CD8-positive, alpha-beta memory T cell (primary cell): ENCODE measurements at regions not wholly inside any gene's neighbourhood (a gene's known extent, or its start where the extent isn't known, plus 50 kb on each side); places are given as distances from the start of the nearest gene placed in this dataset.

Source experiments
- CTCF ChIA-PET: fragments of 350-600 bp; sonication (Branson Sonifier 250); formaldehyde crosslinking; loops from one replicate; lab custom pipeline; 2021; ENCODE audit warnings: antibody characterized with exemption; lab: Charles Lee
- POLR2A ChIA-PET: fragments of 350-600 bp; sonication (Branson Sonifier 250); formaldehyde crosslinking; loops from one replicate; lab custom pipeline; 2021; ENCODE audit warnings: antibody characterized with exemption; lab: Charles Lee
- DNase-seq, 5 donors: peaks; one replicate each; pipeline versions ENCODE4 v3.0.0 to v3.0.0-alpha.2; 2020 to 2022; ENCODE audit warnings: mixed read lengths in 1 of 5
- H3K27ac ChIP-seq: one replicate; pipeline ENCODE4 v1.7.0; 2013; ENCODE audit warnings: low read depth, mild to moderate bottlenecking, low read length, moderate library complexity
- H3K27me3 ChIP-seq: 2 replicates; pipeline ENCODE4 v1.7.0; 2013; ENCODE audit warnings: low read length, mild to moderate bottlenecking; ENCODE audit not compliant: insufficient read depth, poor library complexity, severe bottlenecking
- H3K36me3 ChIP-seq: 2 replicates; pipeline ENCODE4 v1.7.0; 2013; ENCODE audit warnings: mild to moderate bottlenecking, low read length, moderate library complexity; ENCODE audit not compliant: insufficient read depth
- H3K4me1 ChIP-seq: 2 replicates; pipeline ENCODE4 v1.7.0; 2013; ENCODE audit warnings: mild to moderate bottlenecking, low read length, moderate library complexity; ENCODE audit not compliant: insufficient read depth
- H3K4me3 ChIP-seq: 2 replicates; pipeline ENCODE4 v1.7.0; 2013; ENCODE audit warnings: mild to moderate bottlenecking, low read length
- H3K9me3 ChIP-seq: 2 replicates; pipeline ENCODE4 v1.7.0; 2013; ENCODE audit warnings: mild to moderate bottlenecking, low read length
- H3K27ac Mint-ChIP-seq, 8 donors: one replicate each; pipeline ENCODE4 v1.8.0; 2020 to 2021; ENCODE audit warnings: mixed read lengths in 8 of 8, mild to moderate bottlenecking in 6 of 8, inconsistent platforms in 3 of 8, moderate library complexity in 3 of 8
- H3K27me3 Mint-ChIP-seq, 2 donors: one replicate each; pipeline ENCODE4 v1.8.0; 2020 to 2021; ENCODE audit warnings: mixed read lengths in 2 of 2, mild to moderate bottlenecking in 1 of 2, moderate library complexity in 1 of 2
- H3K36me3 Mint-ChIP-seq, 3 donors: one replicate each; pipeline ENCODE4 v1.8.0; 2020 to 2021; ENCODE audit warnings: mixed read lengths in 3 of 3, inconsistent platforms in 1 of 3, mild to moderate bottlenecking in 1 of 3
- H3K4me1 Mint-ChIP-seq, 3 donors: one replicate each; pipeline ENCODE4 v1.8.0; 2020 to 2021; ENCODE audit warnings: mixed read lengths in 3 of 3, inconsistent platforms in 1 of 3, mild to moderate bottlenecking in 1 of 3
- H3K4me3 Mint-ChIP-seq, 7 donors: one replicate each; pipeline ENCODE4 v1.8.0; 2020 to 2021; ENCODE audit warnings: mixed read lengths in 7 of 7, mild to moderate bottlenecking in 6 of 7, moderate library complexity in 4 of 7, inconsistent platforms in 2 of 7
- H3K9me3 Mint-ChIP-seq, 5 donors: one replicate each; pipeline ENCODE4 v1.8.0; 2020 to 2022; ENCODE audit warnings: mixed read lengths in 5 of 5, mild to moderate bottlenecking in 3 of 5, moderate library complexity in 2 of 5, inconsistent platforms in 1 of 5

DNA sequence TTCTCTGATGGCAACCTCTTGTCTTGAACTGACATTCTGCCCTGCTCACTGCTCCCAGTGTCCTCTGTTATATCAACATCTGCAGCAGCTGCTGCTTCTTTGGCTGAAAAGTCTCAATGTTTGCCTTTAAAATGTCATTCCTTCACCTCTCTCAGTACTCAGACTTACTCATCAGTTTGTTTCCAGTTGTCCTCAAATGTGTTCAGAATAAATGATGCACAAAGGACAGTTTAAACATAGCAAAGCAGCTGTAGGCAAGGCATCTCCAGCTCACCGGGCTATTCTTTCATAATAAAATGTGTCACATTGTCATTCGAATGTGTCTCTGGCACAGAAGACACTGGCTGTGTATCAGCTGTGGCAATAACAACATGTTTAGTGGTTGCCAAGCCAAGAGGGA is 590.9 kb upstream of the ZNF608 start:
- Mint-ChIP-seq H3K36me3 (no peaks in the 10 kb centered on the region), H3K9me3 (peaks cover 4 to 14% (median 6%) of the 10 kb centered on the region in 5 donors), H3K27ac (no peak overlapping the region), H3K27me3 (no peaks in the 10 kb centered on the region), H3K4me1 (no peaks in the 10 kb centered on the region), H3K4me3 (no peak overlapping the region)
- no peaks in the 10 kb centered on the region for H3K36me3 ChIP-seq
- POLR2A ChIA-PET = no interaction called here
- no peaks in the 10 kb centered on the region for H3K27me3 ChIP-seq
- no peaks in the 10 kb centered on the region for H3K4me1 ChIP-seq
- CTCF ChIA-PET = no interaction called here
- no peak overlapping the region for H3K27ac ChIP-seq
- no peaks in the 10 kb centered on the region for H3K9me3 ChIP-seq
- no peak for DNase-seq
- H3K4me3 ChIP-seq = no peak overlapping the region

DNA sequence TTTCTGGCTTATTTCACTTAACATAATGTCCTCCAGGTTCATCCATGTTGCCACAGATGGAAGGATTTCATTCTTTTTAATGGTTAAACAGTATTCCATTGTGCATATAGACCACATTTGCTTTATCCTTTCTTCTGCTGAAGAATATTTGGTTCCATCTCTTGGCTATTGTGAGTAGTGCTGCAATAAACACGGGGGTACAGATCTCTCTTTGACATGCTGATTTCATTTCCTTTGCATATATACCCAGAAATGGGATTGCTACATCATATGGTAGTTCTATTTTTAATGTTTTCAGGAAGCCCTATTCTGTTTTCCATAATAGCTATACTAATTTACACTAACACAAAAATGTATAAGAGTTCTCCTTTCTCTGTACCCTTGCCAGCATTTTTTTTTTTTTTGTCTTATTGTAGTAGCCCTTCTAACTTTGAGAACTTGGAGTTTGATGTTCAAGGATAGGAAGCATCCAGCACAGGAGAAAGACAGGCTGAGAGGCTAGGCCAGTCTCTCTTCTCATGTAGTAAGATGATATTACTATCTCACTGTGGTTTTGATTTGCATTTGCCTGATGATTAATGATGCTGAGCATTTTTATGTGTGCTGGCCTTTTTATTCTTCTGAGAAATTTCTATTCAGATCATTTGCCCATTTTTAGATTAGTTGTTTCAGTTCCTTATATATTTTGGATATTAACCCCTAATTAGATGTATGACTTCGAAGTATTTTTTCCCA is 592.2 kb upstream of the ZNF608 start:
- H3K4me1 Mint-ChIP-seq = no peaks in the 10 kb centered on the region
- Histone ChIP-seq H3K36me3 (no peaks in the 10 kb centered on the region), H3K4me1 (no peaks in the 10 kb centered on the region), H3K4me3 (no peak overlapping the region), H3K27ac (no peak overlapping the region), H3K9me3 (no peaks in the 10 kb centered on the region), H3K27me3 (no peaks in the 10 kb centered on the region)
- no peak for DNase-seq
- H3K4me3 Mint-ChIP-seq = no peak overlapping the region
- ChIA-PET CTCF (no interaction called here), POLR2A (no interaction called here)
- H3K9me3 Mint-ChIP-seq = peaks cover 4 to 17% (median 6%) of the 10 kb centered on the region in 5 donors
- H3K27ac Mint-ChIP-seq = no peak overlapping the region
- no peaks in the 10 kb centered on the region for H3K36me3 Mint-ChIP-seq
- H3K27me3 Mint-ChIP-seq = no peaks in the 10 kb centered on the region

DNA sequence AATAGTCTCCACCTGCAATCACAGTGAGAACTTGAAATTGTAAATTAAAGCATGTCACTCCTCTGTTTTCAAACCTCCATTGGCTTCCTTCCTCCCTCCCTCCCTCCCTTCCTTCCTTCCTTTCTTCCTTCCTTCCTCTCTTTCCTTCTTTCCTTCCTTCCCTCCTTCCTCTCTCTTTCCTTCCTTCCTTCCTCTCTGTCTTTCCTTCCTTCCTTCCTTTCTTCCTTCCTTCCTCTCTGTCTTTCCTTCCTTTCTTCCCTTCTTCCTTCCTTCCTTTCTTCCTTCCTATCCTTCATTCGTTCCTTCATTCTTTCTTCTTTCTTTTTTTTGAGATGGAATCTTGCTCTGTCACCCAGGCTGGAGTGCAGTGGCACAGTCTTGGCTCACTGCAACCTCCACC is 595.0 kb upstream of the ZNF608 start:
- Histone ChIP-seq H3K4me1 (no peaks in the 10 kb centered on the region), H3K9me3 (no peaks in the 10 kb centered on the region), H3K27me3 (no peaks in the 10 kb centered on the region), H3K4me3 (no peak overlapping the region), H3K27ac (no peak overlapping the region), H3K36me3 (no peaks in the 10 kb centered on the region)
- Mint-ChIP-seq H3K4me1 (no peaks in the 10 kb centered on the region), H3K36me3 (no peaks in the 10 kb centered on the region), H3K27me3 (no peaks in the 10 kb centered on the region), H3K27ac (no peak overlapping the region), H3K9me3 (peaks cover 4 to 22% (median 6%) of the 10 kb centered on the region in 5 donors), H3K4me3 (no peak overlapping the region)
- CTCF ChIA-PET = no interaction called here
- no peak for DNase-seq
- POLR2A ChIA-PET = no interaction called here

DNA sequence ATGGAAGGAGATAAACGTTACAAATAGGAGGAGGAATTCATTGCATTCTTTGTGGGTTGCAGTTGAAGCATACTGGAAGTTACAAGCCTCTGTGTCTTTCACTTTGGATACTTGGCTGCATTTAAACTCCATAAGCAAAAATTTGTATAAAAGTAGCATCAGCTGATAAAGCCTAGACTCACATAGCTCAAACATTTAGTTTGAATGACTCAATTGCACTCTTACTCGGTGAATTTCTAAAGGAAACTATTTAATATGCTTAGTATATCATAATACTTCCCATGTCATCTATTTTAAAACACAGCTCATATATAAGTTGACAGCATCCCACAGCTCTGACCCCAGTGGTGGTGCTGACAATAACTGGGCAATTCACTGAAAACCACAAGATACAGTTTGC is 596.6 kb upstream of the ZNF608 start:
- H3K27ac Mint-ChIP-seq = no peak overlapping the region
- H3K4me1 Mint-ChIP-seq = no peaks in the 10 kb centered on the region
- Histone ChIP-seq H3K27ac (no peak overlapping the region), H3K27me3 (no peaks in the 10 kb centered on the region), H3K9me3 (no peaks in the 10 kb centered on the region), H3K36me3 (no peaks in the 10 kb centered on the region), H3K4me3 (no peak overlapping the region), H3K4me1 (no peaks in the 10 kb centered on the region)
- ChIA-PET CTCF (no interaction called here), POLR2A (no interaction called here)
- no peaks in the 10 kb centered on the region for H3K36me3 Mint-ChIP-seq
- H3K9me3 Mint-ChIP-seq = peaks cover 6 to 22% (median 7%) of the 10 kb centered on the region in 5 donors
- no peak for DNase-seq
- no peak overlapping the region for H3K4me3 Mint-ChIP-seq
- no peaks in the 10 kb centered on the region for H3K27me3 Mint-ChIP-seq

DNA sequence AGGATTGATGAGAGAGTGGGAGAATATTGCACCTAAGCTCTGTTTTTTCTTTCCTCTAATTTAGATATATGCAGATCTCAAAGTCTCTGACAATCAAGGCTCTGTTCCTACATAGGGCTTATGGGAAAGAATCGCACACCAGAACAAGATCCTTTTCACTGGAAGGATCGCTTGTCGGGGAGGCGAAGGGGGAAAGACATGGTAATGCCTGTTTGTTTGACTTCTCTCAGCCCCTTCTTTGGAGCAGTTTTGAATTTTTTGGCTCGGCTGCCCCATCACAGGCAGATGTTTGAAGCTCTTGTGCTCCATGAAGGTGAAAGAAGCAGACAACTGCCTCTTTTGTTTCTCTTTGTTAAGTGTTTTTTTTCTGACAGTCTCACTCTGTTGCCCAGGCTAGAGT is 599.9 kb upstream of the ZNF608 start:
- H3K4me1 ChIP-seq = no peaks in the 10 kb centered on the region
- POLR2A ChIA-PET = no interaction called here
- H3K27me3 Mint-ChIP-seq = no peaks in the 10 kb centered on the region

DNA sequence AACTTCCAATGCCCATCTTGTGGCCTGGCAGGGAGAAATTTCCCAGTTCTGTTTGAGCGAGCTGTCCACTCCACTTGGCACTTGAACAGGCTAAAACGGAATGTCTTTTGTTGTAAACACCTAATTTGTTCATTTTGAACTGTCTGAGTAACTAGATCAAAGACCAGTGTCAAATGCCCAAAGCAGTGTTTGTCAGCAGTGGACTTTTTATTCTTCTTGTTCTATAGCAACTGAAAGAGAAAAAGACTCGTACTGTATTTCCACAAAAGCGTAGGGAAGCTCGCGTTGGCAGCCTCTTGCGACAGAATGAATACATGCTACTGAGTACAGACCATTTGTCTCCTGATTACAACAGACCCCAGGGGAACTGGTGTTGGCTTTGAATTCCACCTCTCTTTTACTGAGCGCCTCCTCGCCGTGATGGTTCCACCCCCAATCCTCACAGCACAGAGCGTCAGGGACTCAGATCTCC is 601.8 kb upstream of the ZNF608 start:
- H3K4me1 Mint-ChIP-seq = no peaks in the 10 kb centered on the region
- no peak for DNase-seq
- no peak overlapping the region for H3K4me3 Mint-ChIP-seq
- H3K9me3 Mint-ChIP-seq = peaks cover 3 to 10% (median 7%) of the 10 kb centered on the region in 5 donors
- POLR2A ChIA-PET = no interaction called here
- H3K4me3 ChIP-seq = no peak overlapping the region
- no peak overlapping the region for H3K27ac ChIP-seq
- no peak overlapping the region for H3K27ac Mint-ChIP-seq
- H3K36me3 Mint-ChIP-seq = no peaks in the 10 kb centered on the region
- H3K36me3 ChIP-seq = no peaks in the 10 kb centered on the region
- CTCF ChIA-PET = no interaction called here
- no peaks in the 10 kb centered on the region for H3K4me1 ChIP-seq
- no peaks in the 10 kb centered on the region for H3K27me3 Mint-ChIP-seq
- no peaks in the 10 kb centered on the region for H3K27me3 ChIP-seq
- H3K9me3 ChIP-seq = no peaks in the 10 kb centered on the region

More for the DNA sequence above, 599.9 kb upstream of the ZNF608 start:
- no peaks in the 10 kb centered on the region for H3K36me3 ChIP-seq
- H3K4me3 ChIP-seq = no peak overlapping the region
- no peaks in the 10 kb centered on the region for H3K9me3 ChIP-seq
- H3K4me1 Mint-ChIP-seq = no peaks in the 10 kb centered on the region
- no peak overlapping the region for H3K27ac Mint-ChIP-seq
- H3K4me3 Mint-ChIP-seq = no peak overlapping the region
- peaks cover 6 to 20% (median 7%) of the 10 kb centered on the region in 5 donors for H3K9me3 Mint-ChIP-seq
- DNase-seq = no peak
- H3K27me3 ChIP-seq = no peaks in the 10 kb centered on the region
- no peaks in the 10 kb centered on the region for H3K36me3 Mint-ChIP-seq
- CTCF ChIA-PET = no interaction called here
- no peak overlapping the region for H3K27ac ChIP-seq

DNA sequence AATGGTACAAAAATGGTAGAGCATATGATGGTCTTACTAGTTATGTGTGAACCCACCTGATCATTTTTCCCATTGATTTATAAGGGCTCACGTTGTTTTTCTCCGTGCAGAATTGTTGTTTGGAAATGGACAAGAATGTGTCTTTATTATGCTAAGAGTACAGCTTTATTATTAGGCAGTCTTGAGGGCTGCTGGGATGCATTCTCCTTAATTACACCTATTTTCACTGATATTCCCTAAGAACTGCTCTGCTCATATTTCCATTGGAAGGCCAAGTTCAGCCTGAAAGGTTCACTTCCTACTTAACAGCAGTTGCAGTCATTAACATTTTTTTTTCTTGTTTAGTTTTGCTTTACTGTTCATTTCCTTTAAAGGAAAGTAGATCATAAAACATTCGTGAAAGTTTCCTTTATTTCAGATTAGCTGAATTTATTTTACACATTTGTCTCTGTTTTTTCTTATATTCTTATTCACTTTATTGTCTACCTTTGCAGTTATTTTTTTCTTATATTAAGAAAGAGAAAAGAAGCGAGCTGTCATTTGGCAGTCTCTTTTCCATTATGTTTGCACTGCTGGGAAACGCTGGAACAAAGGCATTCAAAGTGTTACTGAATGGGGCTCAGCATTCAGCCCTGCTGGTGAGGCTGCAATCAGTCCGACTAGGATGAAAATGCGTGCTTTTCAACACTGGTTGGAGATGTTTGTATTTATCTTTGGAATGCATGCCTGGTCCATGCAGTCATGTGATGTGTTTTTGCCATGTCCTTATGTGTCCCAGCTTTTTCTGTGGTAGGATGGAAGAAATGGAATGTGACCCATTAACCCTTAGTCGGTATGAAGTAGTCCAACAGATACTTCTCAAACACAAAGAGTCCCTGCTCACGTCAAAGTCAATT is 602.7 kb upstream of the ZNF608 start:
- H3K27me3 Mint-ChIP-seq = no peaks in the 10 kb centered on the region
- CTCF ChIA-PET = no interaction called here
- Histone ChIP-seq H3K9me3 (no peaks in the 10 kb centered on the region), H3K36me3 (no peaks in the 10 kb centered on the region), H3K4me3 (no peak overlapping the region), H3K4me1 (no peaks in the 10 kb centered on the region), H3K27me3 (no peaks in the 10 kb centered on the region), H3K27ac (no peak overlapping the region)
- no peaks in the 10 kb centered on the region for H3K36me3 Mint-ChIP-seq
- H3K9me3 Mint-ChIP-seq = peaks cover 5 to 11% (median 7%) of the 10 kb centered on the region in 5 donors
- no peak for DNase-seq
- H3K27ac Mint-ChIP-seq = no peak overlapping the region
- no peak overlapping the region for H3K4me3 Mint-ChIP-seq
- no peaks in the 10 kb centered on the region for H3K4me1 Mint-ChIP-seq
- POLR2A ChIA-PET = no interaction called here

DNA sequence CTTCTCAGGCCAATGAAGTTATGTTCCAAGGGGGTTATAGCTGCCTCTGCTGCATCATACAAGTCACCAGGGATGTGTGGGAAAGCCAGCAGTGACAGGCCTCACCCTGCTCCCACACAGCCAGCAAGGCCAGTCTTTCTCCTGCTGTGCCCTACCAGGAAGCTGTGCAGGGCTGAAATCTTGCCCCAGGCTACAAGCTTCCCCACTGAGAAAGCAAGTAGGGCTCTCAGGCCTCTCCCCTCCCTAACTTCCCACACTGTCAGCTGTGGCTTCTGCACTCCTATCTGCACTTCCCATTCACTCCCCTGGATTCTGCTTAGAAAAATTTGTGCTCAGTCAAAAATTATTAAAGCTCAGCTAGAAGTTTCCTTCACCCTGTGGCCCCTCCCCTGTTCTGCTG is 611.2 kb upstream of the ZNF608 start:
- no peak for DNase-seq
- ChIA-PET POLR2A (no interaction called here), CTCF (no interaction called here)
- Histone ChIP-seq H3K4me3 (no peak overlapping the region), H3K27me3 (no peaks in the 10 kb centered on the region), H3K9me3 (no peaks in the 10 kb centered on the region), H3K27ac (no peak overlapping the region), H3K36me3 (no peaks in the 10 kb centered on the region), H3K4me1 (no peaks in the 10 kb centered on the region)
- no peak overlapping the region for H3K4me3 Mint-ChIP-seq
- H3K9me3 Mint-ChIP-seq = peaks cover 10 to 39% (median 18%) of the 10 kb centered on the region in 5 donors
- H3K4me1 Mint-ChIP-seq = no peaks in the 10 kb centered on the region
- H3K27ac Mint-ChIP-seq = no peak overlapping the region
- H3K27me3 Mint-ChIP-seq = peaks cover 0 to 1% of the 10 kb centered on the region in 2 donors
- H3K36me3 Mint-ChIP-seq = no peaks in the 10 kb centered on the region
